ENCODE measurements at regions not wholly inside any gene's neighbourhood (a gene's known extent, or its start where the extent isn't known, plus 50 kb on each side); places are given as distances from the start of the nearest gene placed in this dataset.
A peak's percentile ranks its signal among the peaks of the same experiment; 100 is the strongest.
"Not testable (repeated sequence)": the region's sequence is repeated elsewhere in the genome, so short reads cannot be mapped to it uniquely, and the experiment has no call there.

DNA sequence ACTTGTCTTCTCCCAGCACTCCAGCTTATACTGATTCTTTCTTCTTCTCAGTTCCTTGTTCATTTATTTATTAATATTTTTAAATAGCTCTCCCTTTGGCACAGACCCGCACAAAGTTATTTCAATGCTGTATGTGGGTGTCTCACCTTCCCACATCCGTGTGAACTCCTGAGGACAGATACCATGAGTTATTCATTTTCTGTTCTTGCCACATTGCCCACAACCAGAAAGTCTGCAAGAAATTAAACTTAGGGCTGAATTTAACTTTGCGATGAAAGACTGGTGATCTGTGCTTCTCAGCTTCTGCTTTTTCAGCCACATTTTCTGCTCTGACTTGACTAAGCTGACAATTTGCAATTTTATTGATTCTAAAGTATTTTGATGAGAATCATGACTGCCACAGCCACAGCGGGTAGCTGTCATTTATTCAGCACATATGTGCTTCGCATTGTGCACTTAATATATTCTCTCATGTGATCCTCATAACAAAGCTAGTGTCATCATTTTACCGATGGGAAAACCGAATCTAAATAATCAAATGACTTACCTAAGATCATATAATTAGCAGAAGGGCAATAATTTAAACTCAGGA lies 569.8 kb downstream of the EDEM1 start:
- Mint-ChIP-seq H3K27ac (no peak overlapping the region), H3K36me3 (ENCODE audit: low read depth) (no peaks in the 10 kb centered on the region), H3K9me3 (no peaks in the 10 kb centered on the region), H3K4me1 (ENCODE audit: low read depth) (peaks cover 25% of the 10 kb centered on the region), H3K4me3 (no peak overlapping the region), H3K27me3 (no peaks in the 10 kb centered on the region)
- intact Hi-C loops (cut with micrococcal nuclease) = no loop called here

DNA sequence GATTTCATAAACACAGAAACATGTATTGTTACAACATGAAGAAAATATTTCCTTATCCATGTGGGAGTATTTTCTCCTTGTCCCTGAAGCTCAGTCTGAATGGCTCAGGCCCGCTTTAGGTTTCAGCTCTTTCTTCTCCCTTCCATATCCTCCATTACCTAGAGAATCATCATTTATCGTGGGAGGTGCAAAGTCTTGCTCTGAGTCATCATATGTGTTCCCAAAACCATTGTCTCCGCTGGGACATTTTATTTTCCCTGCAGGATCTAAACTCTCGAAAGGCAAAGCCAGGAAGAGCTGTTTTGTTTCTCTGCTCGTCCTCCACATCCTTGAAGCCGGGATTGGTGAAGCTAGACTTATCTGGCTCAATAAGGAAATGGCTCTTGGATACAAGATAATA lies 571.2 kb downstream of the EDEM1 start:
- Mint-ChIP-seq H3K4me1 (ENCODE audit: low read depth) (peaks cover 25% of the 10 kb centered on the region), H3K4me3 (no peak overlapping the region), H3K27me3 (no peaks in the 10 kb centered on the region), H3K9me3 (no peaks in the 10 kb centered on the region), H3K27ac (no peak overlapping the region), H3K36me3 (ENCODE audit: low read depth) (no peaks in the 10 kb centered on the region)
- intact Hi-C loops (cut with micrococcal nuclease) = no loop called here

DNA sequence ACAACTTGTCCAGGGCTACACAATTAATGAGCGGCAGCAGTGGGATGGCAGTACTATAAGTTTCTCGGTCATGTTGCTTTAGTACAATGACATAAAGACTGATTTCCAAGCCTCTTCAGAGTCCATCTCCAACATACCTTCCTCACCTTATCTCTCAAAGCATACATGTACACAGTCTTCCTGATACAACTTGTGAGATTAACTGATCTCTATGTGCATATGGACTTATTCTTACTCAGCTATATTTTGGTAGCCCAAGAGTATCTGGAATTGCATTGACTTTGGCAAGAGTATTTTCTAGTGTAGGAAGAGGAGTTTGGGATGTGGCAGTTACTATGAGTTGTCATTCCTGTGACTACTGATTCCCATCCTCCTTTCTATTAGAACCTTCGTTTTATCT lies 575.0 kb downstream of the EDEM1 start:
- no peak overlapping the region for H3K4me3 Mint-ChIP-seq
- H3K4me1 Mint-ChIP-seq (ENCODE audit: low read depth) = no peaks in the 10 kb centered on the region
- H3K27ac Mint-ChIP-seq = no peak overlapping the region
- H3K36me3 Mint-ChIP-seq (ENCODE audit: low read depth) = no peaks in the 10 kb centered on the region
- no peaks in the 10 kb centered on the region for H3K27me3 Mint-ChIP-seq
- H3K9me3 Mint-ChIP-seq = no peaks in the 10 kb centered on the region
- intact Hi-C loops (cut with micrococcal nuclease) = no loop called here

DNA sequence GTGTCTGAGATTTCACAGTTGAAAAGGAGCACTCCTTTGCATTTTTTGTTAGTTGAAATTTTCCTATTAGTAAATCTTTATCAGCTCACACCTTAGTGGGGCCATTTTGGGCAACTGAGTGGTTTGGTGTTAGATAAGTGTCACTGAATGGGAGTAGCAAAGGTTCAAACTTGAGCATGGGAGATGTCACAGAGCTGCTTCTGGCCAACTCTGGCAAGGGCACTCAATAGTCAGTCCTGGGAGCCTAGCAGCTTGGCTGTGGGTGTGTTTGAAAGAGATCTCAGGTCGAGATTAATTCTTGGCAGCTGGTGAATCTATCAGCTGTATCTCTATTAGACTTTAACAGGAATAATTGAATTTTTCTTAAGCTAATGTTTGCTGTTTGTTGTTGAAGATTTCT lies 579.3 kb downstream of the EDEM1 start:
- no peaks in the 10 kb centered on the region for H3K4me1 Mint-ChIP-seq (ENCODE audit: low read depth)
- H3K27me3 Mint-ChIP-seq = no peaks in the 10 kb centered on the region
- H3K9me3 Mint-ChIP-seq = no peaks in the 10 kb centered on the region
- H3K27ac Mint-ChIP-seq = no peak overlapping the region
- intact Hi-C loops (cut with micrococcal nuclease) = no loop called here
- no peak overlapping the region for H3K4me3 Mint-ChIP-seq
- H3K36me3 Mint-ChIP-seq (ENCODE audit: low read depth) = no peaks in the 10 kb centered on the region

- H3K36me3 Mint-ChIP-seq (ENCODE audit: low read depth) = no peaks in the 10 kb centered on the region
Measured at GRCh38 chr3:5767304-5767703, 579.8 kb downstream of the EDEM1 start.

GRCh38 chr3:5768281-5768945 lies 580.9 kb downstream of the EDEM1 start:
- Mint-ChIP-seq H3K27me3 (no peaks in the 10 kb centered on the region), H3K36me3 (ENCODE audit: low read depth) (no peaks in the 10 kb centered on the region), H3K4me3 (no peak overlapping the region), H3K27ac (no peak overlapping the region), H3K4me1 (ENCODE audit: low read depth) (no peaks in the 10 kb centered on the region), H3K9me3 (no peaks in the 10 kb centered on the region)
- intact Hi-C loops (cut with micrococcal nuclease) = no loop called here

More at GRCh38 chr3:5767304-5767703, 579.8 kb downstream of the EDEM1 start:
- intact Hi-C loops (cut with micrococcal nuclease) = no loop called here
- no peaks in the 10 kb centered on the region for H3K9me3 Mint-ChIP-seq
- no peak overlapping the region for H3K4me3 Mint-ChIP-seq
- no peak overlapping the region for H3K27ac Mint-ChIP-seq
- H3K27me3 Mint-ChIP-seq = no peaks in the 10 kb centered on the region
- no peaks in the 10 kb centered on the region for H3K4me1 Mint-ChIP-seq (ENCODE audit: low read depth)

DNA sequence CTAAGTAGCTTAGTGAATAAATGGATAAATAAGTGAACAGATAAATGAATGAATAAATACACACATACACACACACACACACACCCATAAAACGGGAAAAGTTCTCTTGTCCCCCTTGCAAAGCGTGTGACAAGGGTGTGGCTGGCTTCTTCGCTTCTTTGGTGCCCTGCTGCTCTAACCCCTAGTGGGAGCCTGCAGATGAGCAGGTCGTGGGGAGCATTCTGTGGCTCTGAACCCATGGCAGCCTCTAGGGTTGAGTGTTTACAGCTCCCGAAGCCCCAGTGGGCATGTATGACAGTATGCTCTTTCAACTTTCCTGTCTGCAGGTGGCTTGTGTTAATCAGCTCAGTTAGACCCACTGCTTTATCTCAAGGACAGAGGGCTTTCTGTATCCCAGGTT lies 582.3 kb downstream of the EDEM1 start:
- no peaks in the 10 kb centered on the region for H3K9me3 Mint-ChIP-seq
- intact Hi-C loops (cut with micrococcal nuclease) = no loop called here
- H3K36me3 Mint-ChIP-seq (ENCODE audit: low read depth) = no peaks in the 10 kb centered on the region
- H3K4me1 Mint-ChIP-seq (ENCODE audit: low read depth) = no peaks in the 10 kb centered on the region
- no peak overlapping the region for H3K4me3 Mint-ChIP-seq
- H3K27me3 Mint-ChIP-seq = no peaks in the 10 kb centered on the region
- H3K27ac Mint-ChIP-seq = no peak overlapping the region

GRCh38 chr3:5774337-5774736 lies 586.8 kb downstream of the EDEM1 start:
- Mint-ChIP-seq H3K4me3 (no peak overlapping the region), H3K9me3 (no peaks in the 10 kb centered on the region), H3K27ac (no peak overlapping the region), H3K4me1 (ENCODE audit: low read depth) (no peaks in the 10 kb centered on the region), H3K27me3 (no peaks in the 10 kb centered on the region), H3K36me3 (ENCODE audit: low read depth) (no peaks in the 10 kb centered on the region)
- intact Hi-C loops (cut with micrococcal nuclease) = no loop called here

GRCh38 chr3:5775100-5775499 lies 587.6 kb downstream of the EDEM1 start:
- H3K9me3 Mint-ChIP-seq; H3K36me3 Mint-ChIP-seq (ENCODE audit: low read depth); H3K4me1 Mint-ChIP-seq (ENCODE audit: low read depth); H3K27ac Mint-ChIP-seq; H3K4me3 Mint-ChIP-seq; intact Hi-C loops (cut with micrococcal nuclease); H3K27me3 Mint-ChIP-seq: not testable (repeated sequence)

- H3K9me3 Mint-ChIP-seq = no peaks in the 10 kb centered on the region
- intact Hi-C loops (cut with micrococcal nuclease) = no loop called here
- no peak overlapping the region for H3K27ac Mint-ChIP-seq
- no peak overlapping the region for H3K4me3 Mint-ChIP-seq
- peaks cover 9% of the 10 kb centered on the region for H3K4me1 Mint-ChIP-seq (ENCODE audit: low read depth)
- H3K27me3 Mint-ChIP-seq = no peaks in the 10 kb centered on the region
- no peaks in the 10 kb centered on the region for H3K36me3 Mint-ChIP-seq (ENCODE audit: low read depth)
Measured at GRCh38 chr3:5784690-5785089, 597.2 kb downstream of the EDEM1 start.

GRCh38 chr3:5787861-5788488 lies 600.5 kb downstream of the EDEM1 start:
- Mint-ChIP-seq H3K36me3 (ENCODE audit: low read depth) (no peaks in the 10 kb centered on the region), H3K27me3 (no peaks in the 10 kb centered on the region), H3K4me3 (no peak overlapping the region), H3K4me1 (ENCODE audit: low read depth) (peaks cover 9% of the 10 kb centered on the region), H3K27ac (peak overlapping the region; percentile 52), H3K9me3 (no peaks in the 10 kb centered on the region)
- intact Hi-C loops (cut with micrococcal nuclease) = no loop called here

GRCh38 chr3:5788496-5788895 lies 601.0 kb downstream of the EDEM1 start:
- intact Hi-C loops (cut with micrococcal nuclease) = no loop called here
- Mint-ChIP-seq H3K9me3 (no peaks in the 10 kb centered on the region), H3K27me3 (no peaks in the 10 kb centered on the region), H3K36me3 (ENCODE audit: low read depth) (no peaks in the 10 kb centered on the region), H3K4me3 (no peak overlapping the region), H3K4me1 (ENCODE audit: low read depth) (peaks cover 9% of the 10 kb centered on the region), H3K27ac (no peak overlapping the region)

- Mint-ChIP-seq H3K9me3 (no peaks in the 10 kb centered on the region), H3K36me3 (ENCODE audit: low read depth) (no peaks in the 10 kb centered on the region), H3K27me3 (no peaks in the 10 kb centered on the region), H3K27ac (no peak overlapping the region), H3K4me1 (ENCODE audit: low read depth) (peaks cover 9% of the 10 kb centered on the region), H3K4me3 (no peak overlapping the region)
- intact Hi-C loops (cut with micrococcal nuclease) = no loop called here
Measured at GRCh38 chr3:5791558-5791957, 604.1 kb downstream of the EDEM1 start.

DNA sequence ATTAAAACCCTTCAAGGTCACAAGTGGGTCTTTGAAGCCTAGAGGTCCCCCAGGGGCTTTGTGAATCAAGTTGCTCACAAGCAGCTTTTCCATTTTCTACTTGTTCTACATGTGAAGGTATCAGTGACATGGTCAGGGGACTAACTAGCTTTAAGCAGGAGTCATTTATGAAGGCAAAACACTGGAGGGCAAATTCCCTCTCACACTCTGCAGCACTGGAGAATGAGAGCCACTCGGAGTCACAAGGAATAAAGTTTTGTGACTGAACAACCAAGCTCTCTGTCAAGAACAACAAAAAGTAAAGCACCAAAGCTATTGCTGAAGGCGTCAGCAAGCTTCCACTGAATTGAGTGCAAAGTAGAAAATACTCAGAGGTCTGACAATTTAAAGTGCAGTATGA lies 609.0 kb downstream of the EDEM1 start:
- no peaks in the 10 kb centered on the region for H3K27me3 Mint-ChIP-seq
- no peak overlapping the region for H3K4me3 Mint-ChIP-seq
- H3K27ac Mint-ChIP-seq = no peak overlapping the region
- intact Hi-C loops (cut with micrococcal nuclease) = no loop called here
- no peaks in the 10 kb centered on the region for H3K36me3 Mint-ChIP-seq (ENCODE audit: low read depth)
- H3K4me1 Mint-ChIP-seq (ENCODE audit: low read depth) = no peaks in the 10 kb centered on the region
- H3K9me3 Mint-ChIP-seq = no peaks in the 10 kb centered on the region

DNA sequence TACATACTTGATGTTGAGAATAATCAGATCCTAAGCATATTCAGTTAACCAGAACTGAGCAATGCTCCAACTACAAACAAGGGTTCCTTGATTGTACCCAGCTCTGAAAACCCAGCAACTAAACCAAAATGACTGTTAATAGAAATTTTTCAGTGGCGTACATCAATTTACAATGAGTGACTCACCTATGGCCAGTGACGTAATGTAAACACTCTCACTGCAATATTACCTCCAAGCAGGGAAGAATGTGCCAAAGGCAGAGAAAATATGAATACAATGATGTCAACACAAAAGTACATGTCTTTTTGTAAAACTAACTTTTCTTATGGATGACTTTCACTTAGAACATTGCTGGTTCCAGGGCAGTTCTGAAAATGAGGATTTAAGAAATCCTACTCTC lies 611.3 kb downstream of the EDEM1 start:
- no peaks in the 10 kb centered on the region for H3K4me1 Mint-ChIP-seq (ENCODE audit: low read depth)
- no peak overlapping the region for H3K4me3 Mint-ChIP-seq
- no peak overlapping the region for H3K27ac Mint-ChIP-seq
- H3K27me3 Mint-ChIP-seq = no peaks in the 10 kb centered on the region
- intact Hi-C loops (cut with micrococcal nuclease) = no loop called here
- no peaks in the 10 kb centered on the region for H3K36me3 Mint-ChIP-seq (ENCODE audit: low read depth)
- H3K9me3 Mint-ChIP-seq = no peaks in the 10 kb centered on the region
